ENCODE measurements at regions not wholly inside any gene's neighbourhood (a gene's known extent, or its start where the extent isn't known, plus 50 kb on each side); places are given as distances from the start of the nearest gene placed in this dataset.

- intact Hi-C loops (cut with DNase I) = no loop called here
- no peak for DNase-seq
Measured at GRCh38 chr1:106439475-106439874, 617.0 kb upstream of the PRMT6 start.

- DNase-seq = no peak
- intact Hi-C loops (cut with DNase I) = no loop called here
Measured at GRCh38 chr1:106447466-106447865, 609.0 kb upstream of the PRMT6 start.

GRCh38 chr1:106456832-106457231, 599.6 kb upstream of the PRMT6 start:
- DNase-seq = no peak
- intact Hi-C loops (cut with DNase I) = no loop called here

GRCh38 chr1:106457368-106457767, 599.1 kb upstream of the PRMT6 start:
- no peak for DNase-seq
- intact Hi-C loops (cut with DNase I) = no loop called here

GRCh38 chr1:106458866-106459265, 597.6 kb upstream of the PRMT6 start:
- DNase-seq = no peak
- intact Hi-C loops (cut with DNase I) = no loop called here

- DNase-seq = no peak
- intact Hi-C loops (cut with DNase I) = no loop called here
Measured at GRCh38 chr1:106459418-106459817, 597.1 kb upstream of the PRMT6 start.

- DNase-seq = no peak
- intact Hi-C loops (cut with DNase I) = no loop called here
Measured at GRCh38 chr1:106465666-106466065, 590.8 kb upstream of the PRMT6 start.

- no peak for DNase-seq
- intact Hi-C loops (cut with DNase I) = no loop called here
Measured at GRCh38 chr1:106480629-106481028, 575.8 kb upstream of the PRMT6 start.

- intact Hi-C loops (cut with DNase I) = no loop called here
- no peak for DNase-seq
Measured at GRCh38 chr1:106492880-106493279, 563.6 kb upstream of the PRMT6 start.

- DNase-seq = no peak
- intact Hi-C loops (cut with DNase I) = no loop called here
Measured at GRCh38 chr1:106494646-106495045, 561.8 kb upstream of the PRMT6 start.

GRCh38 chr1:106498238-106498637, 558.2 kb upstream of the PRMT6 start:
- intact Hi-C loops (cut with DNase I) = no loop called here
- DNase-seq = no peak

- intact Hi-C loops (cut with DNase I) = no loop called here
- DNase-seq = no peak
Measured at GRCh38 chr1:106502659-106503058, 553.8 kb upstream of the PRMT6 start.

GRCh38 chr1:106515375-106515774, 541.1 kb upstream of the PRMT6 start:
- intact Hi-C loops (cut with DNase I) = no loop called here
- DNase-seq = no peak

GRCh38 chr1:106517224-106517623, 539.2 kb upstream of the PRMT6 start:
- no peak for DNase-seq
- intact Hi-C loops (cut with DNase I) = no loop called here

GRCh38 chr1:106523497-106523896, 533.0 kb upstream of the PRMT6 start:
- no peak for DNase-seq
- intact Hi-C loops (cut with DNase I) = no loop called here

- DNase-seq = no peak
- intact Hi-C loops (cut with DNase I) = no loop called here
Measured at GRCh38 chr1:106524631-106525030, 531.8 kb upstream of the PRMT6 start.

GRCh38 chr1:106526650-106527049, 529.8 kb upstream of the PRMT6 start:
- intact Hi-C loops (cut with DNase I) = no loop called here
- no peak for DNase-seq

GRCh38 chr1:106534612-106535011, 521.9 kb upstream of the PRMT6 start:
- intact Hi-C loops (cut with DNase I) = no loop called here
- DNase-seq = no peak

- intact Hi-C loops (cut with DNase I) = no loop called here
- DNase-seq = no peak
Measured at GRCh38 chr1:106536741-106537140, 519.7 kb upstream of the PRMT6 start.

- intact Hi-C loops (cut with DNase I) = no loop called here
- DNase-seq = no peak
Measured at GRCh38 chr1:106548726-106549125, 507.7 kb upstream of the PRMT6 start.

GRCh38 chr1:106554294-106554693, 502.2 kb upstream of the PRMT6 start:
- DNase-seq = no peak
- intact Hi-C loops (cut with DNase I) = no loop called here

- intact Hi-C loops (cut with DNase I) = no loop called here
- DNase-seq = no peak
Measured at GRCh38 chr1:106555571-106555970, 500.9 kb upstream of the PRMT6 start.

GRCh38 chr1:106564192-106564591, 492.3 kb upstream of the PRMT6 start:
- no peak for DNase-seq
- intact Hi-C loops (cut with DNase I) = no loop called here

Measured in posterior cingulate gyrus (tissue), 11 donors.